Nephron progenitor cell (in vitro differentiated cells): ENCODE measurements at regions not wholly inside any gene's neighbourhood (a gene's known extent, or its start where the extent isn't known, plus 50 kb on each side); places are given as distances from the start of the nearest gene placed in this dataset.

Experiments
- DNase-seq: peaks from one replicate; pipeline ENCODE4 v3.0.0; 2021
- H3K27ac Mint-ChIP-seq: 2 replicates; pipeline ENCODE4 v1.8.0; 2021; ENCODE audit warnings: mild to moderate bottlenecking, moderate library complexity, mixed read lengths
- H3K27me3 Mint-ChIP-seq: 2 replicates; pipeline ENCODE4 v1.8.0; 2021; ENCODE audit warnings: mild to moderate bottlenecking, low read depth, mixed read lengths; ENCODE audit not compliant: poor library complexity
- H3K36me3 Mint-ChIP-seq: 2 replicates; pipeline ENCODE4 v1.8.0; 2021; ENCODE audit warnings: low read depth, mixed read lengths
- H3K4me1 Mint-ChIP-seq: 2 replicates; pipeline ENCODE4 v1.8.0; 2021; ENCODE audit warnings: mixed read lengths
- H3K4me3 Mint-ChIP-seq: 2 replicates; pipeline ENCODE4 v1.8.0; 2021; ENCODE audit warnings: mild to moderate bottlenecking, moderate library complexity, mixed read lengths
- H3K9me3 Mint-ChIP-seq: 2 replicates; pipeline ENCODE4 v1.8.0; 2021; ENCODE audit warnings: mild to moderate bottlenecking, moderate library complexity, mixed read lengths
- TF ChIP-seq, protein P1 (sequence below): fragments of 200-600 bp; sonication (generic); IDR thresholded peaks from 2 replicates; pipeline ENCODE4 v1.5.0; 2021; ENCODE audit warnings: antibody characterized with exemption

DNA sequence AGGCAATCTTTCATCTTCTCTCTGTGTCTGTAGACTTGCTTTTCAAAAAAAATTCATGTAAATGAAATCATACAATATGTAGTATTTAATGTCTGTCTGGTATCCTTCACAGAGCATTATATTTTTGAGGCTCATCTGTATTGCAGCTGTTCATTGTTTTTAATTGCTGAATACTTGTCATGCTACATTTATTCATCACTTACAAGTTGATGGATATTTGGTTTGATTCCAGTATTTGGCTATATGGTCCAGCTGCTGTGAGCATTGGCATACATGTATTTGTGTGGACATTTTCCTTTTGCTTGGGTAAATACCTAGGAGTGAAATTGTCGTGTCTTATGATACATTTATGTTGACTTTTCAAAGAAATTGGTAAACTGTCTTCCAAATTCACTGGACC is 441.4 kb downstream of the DCDC2C start:
- no peaks in the 10 kb centered on the region for H3K36me3 Mint-ChIP-seq
- H3K9me3 Mint-ChIP-seq: peaks cover 26% of the 10 kb centered on the region
- H3K27me3 Mint-ChIP-seq: peaks cover 6% of the 10 kb centered on the region
- TF ChIP-seq, protein P1, sequence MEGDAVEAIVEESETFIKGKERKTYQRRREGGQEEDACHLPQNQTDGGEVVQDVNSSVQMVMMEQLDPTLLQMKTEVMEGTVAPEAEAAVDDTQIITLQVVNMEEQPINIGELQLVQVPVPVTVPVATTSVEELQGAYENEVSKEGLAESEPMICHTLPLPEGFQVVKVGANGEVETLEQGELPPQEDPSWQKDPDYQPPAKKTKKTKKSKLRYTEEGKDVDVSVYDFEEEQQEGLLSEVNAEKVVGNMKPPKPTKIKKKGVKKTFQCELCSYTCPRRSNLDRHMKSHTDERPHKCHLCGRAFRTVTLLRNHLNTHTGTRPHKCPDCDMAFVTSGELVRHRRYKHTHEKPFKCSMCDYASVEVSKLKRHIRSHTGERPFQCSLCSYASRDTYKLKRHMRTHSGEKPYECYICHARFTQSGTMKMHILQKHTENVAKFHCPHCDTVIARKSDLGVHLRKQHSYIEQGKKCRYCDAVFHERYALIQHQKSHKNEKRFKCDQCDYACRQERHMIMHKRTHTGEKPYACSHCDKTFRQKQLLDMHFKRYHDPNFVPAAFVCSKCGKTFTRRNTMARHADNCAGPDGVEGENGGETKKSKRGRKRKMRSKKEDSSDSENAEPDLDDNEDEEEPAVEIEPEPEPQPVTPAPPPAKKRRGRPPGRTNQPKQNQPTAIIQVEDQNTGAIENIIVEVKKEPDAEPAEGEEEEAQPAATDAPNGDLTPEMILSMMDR: no peak
- no peak for DNase-seq
- no peak overlapping the region for H3K27ac Mint-ChIP-seq
- no peak overlapping the region for H3K4me3 Mint-ChIP-seq
- H3K4me1 Mint-ChIP-seq: peaks cover 14% of the 10 kb centered on the region

DNA sequence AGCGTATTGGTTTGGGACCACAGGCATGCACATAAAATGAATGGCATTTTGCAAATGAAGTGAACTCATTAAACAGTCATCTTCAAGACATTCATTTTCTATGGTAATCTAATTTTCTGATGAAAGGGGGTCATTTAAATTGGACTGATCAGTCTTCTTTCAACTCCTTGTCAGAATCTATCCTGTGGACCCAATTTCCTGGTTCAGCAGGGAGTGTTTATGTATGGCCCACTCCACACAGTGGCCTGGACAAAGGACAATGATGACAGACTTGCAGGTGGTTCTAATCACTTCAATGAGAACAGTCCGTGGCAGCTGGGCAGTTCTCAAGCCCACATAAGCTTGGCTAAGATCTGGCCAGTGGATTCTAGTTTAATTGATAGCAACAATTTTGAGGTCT is 448.1 kb downstream of the DCDC2C start:
- Mint-ChIP-seq H3K36me3 (no peaks in the 10 kb centered on the region), H3K27ac (no peak overlapping the region), H3K4me1 (no peaks in the 10 kb centered on the region), H3K4me3 (no peak overlapping the region), H3K9me3 (peaks cover 19% of the 10 kb centered on the region), H3K27me3 (peaks cover 3% of the 10 kb centered on the region)
- TF ChIP-seq, protein P1: no peak
- DNase-seq: no peak

DNA sequence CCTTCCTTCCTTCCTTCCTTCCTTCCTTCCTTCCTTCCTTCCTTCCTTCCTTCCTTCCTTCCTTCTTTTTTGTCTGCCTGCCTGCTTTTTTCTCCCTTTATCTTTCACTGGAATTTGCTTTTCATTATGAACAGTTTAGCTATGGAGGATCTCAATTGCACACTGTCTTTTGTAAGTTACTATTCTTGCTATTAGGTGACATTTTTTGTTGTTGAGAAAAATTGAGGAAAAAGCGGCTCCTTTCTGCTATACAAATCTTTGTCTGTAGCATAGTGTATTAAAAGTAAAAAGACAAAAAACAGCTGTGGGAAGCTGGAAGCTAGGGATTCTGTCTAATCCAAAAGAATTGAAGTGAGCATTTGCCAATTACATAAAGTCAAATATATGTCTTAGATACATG is 448.7 kb downstream of the DCDC2C start:
- Mint-ChIP-seq H3K27ac (no peak overlapping the region), H3K4me3 (no peak overlapping the region)

DNA sequence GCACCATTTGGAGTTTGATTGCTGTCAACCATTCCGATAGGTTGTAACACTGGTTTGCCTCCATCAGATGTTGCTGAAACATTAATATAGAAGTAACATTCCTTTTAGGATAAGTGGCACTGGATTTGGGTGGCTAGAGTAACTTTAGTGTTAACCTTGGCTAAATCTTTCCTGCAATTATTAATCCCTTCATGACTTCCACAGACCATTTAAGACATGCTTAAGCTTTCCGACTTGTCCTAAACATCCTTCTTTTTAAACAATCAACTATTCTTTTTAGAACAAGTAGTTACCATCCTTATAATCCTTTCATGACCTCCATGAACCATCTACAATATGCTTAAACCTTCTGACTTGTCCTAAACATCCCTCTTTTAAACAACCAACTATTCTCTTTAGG is 465.5 kb downstream of the DCDC2C start:
- Mint-ChIP-seq H3K27ac (no peak overlapping the region), H3K27me3 (no peaks in the 10 kb centered on the region), H3K36me3 (no peaks in the 10 kb centered on the region), H3K4me1 (no peaks in the 10 kb centered on the region), H3K9me3 (peaks cover 63% of the 10 kb centered on the region), H3K4me3 (no peak overlapping the region)
- TF ChIP-seq, protein P1: no peak
- no peak for DNase-seq

More for the DNA sequence above, 448.7 kb downstream of the DCDC2C start:
- H3K4me1 Mint-ChIP-seq: no peaks in the 10 kb centered on the region
- H3K36me3 Mint-ChIP-seq: no peaks in the 10 kb centered on the region
- DNase-seq: no peak
- peaks cover 3% of the 10 kb centered on the region for H3K27me3 Mint-ChIP-seq
- peaks cover 19% of the 10 kb centered on the region for H3K9me3 Mint-ChIP-seq
- TF ChIP-seq, protein P1: no peak

DNA sequence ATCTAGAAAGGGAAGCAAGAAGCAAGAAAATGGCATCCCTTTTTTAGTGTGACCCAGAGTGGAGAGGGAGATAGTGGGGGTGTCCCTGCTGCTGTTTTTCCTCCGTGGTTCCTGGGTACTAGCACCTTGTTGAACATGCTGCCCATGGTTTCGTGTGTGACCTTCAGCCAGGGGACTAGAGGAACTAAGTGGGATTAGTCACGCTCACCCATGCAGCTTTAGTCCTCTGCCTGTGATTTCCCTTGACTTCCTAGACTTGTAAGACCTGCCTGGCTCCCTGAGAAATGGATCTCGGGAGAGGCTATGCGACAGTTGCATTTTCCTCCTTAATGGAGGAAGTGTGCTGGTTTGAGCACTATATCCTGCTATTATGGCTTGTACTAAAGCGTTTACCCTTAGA is 471.4 kb downstream of the DCDC2C start:
- Mint-ChIP-seq H3K9me3 (peaks cover 51% of the 10 kb centered on the region), H3K4me1 (no peaks in the 10 kb centered on the region), H3K4me3 (no peak overlapping the region), H3K27me3 (peaks cover 9% of the 10 kb centered on the region), H3K36me3 (no peaks in the 10 kb centered on the region), H3K27ac (no peak overlapping the region)
- TF ChIP-seq, protein P1: no peak
- no peak for DNase-seq

DNA sequence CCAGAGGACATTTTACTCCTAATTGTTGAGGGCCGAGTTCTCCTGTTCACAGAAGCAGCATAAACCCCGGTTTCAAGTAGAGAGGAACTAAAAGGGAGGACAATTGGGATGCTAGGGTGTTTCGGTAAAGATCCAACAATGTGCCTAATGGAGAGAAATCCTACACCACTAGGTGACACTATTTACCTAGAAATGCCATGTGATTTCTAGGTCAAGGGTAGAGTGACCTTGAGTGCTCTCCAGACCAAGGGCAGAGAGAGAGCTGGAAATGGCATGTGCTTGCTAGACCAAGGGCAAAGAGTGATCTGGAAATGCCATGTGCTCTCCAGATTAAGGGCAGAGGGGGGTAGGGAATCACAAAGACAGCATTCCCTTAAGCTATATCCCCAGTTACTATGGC is 472.0 kb downstream of the DCDC2C start:
- no peak overlapping the region for H3K4me3 Mint-ChIP-seq
- H3K27me3 Mint-ChIP-seq: peaks cover 9% of the 10 kb centered on the region
- TF ChIP-seq, protein P1: no peak
- peaks cover 50% of the 10 kb centered on the region for H3K9me3 Mint-ChIP-seq
- no peaks in the 10 kb centered on the region for H3K36me3 Mint-ChIP-seq
- H3K27ac Mint-ChIP-seq: no peak overlapping the region
- H3K4me1 Mint-ChIP-seq: no peaks in the 10 kb centered on the region
- DNase-seq: no peak
